Liver (tissue), 8 donors: ENCODE measurements at regions not wholly inside any gene's neighbourhood (a gene's known extent, or its start where the extent isn't known, plus 50 kb on each side); places are given as distances from the start of the nearest gene placed in this dataset.

Source experiments
- DNase-seq: peaks from one replicate; pipeline ENCODE4 v3.0.0-alpha.2; 2017; ENCODE audit warnings: low spot score
- H3K27ac ChIP-seq, 2 donors: one replicate each; pipeline ENCODE4 v1.7.0; 2013; ENCODE audit warnings: inconsistent platforms in 2 of 2, low read length in 2 of 2, control low read depth in 1 of 2, low read depth in 1 of 2, mild to moderate bottlenecking in 1 of 2
- H3K27me3 ChIP-seq, 4 donors: one replicate each; pipeline versions ENCODE4 v1.6.1 to v1.7.0; 2013; ENCODE audit warnings: low read length in 3 of 4, inconsistent platforms in 1 of 4, mild to moderate bottlenecking in 1 of 4, moderate library complexity in 1 of 4; ENCODE audit not compliant: control insufficient read depth in 4 of 4, insufficient read depth in 4 of 4
- H3K36me3 ChIP-seq, 4 donors: one replicate each; pipeline versions ENCODE4 v1.6.1 to v1.7.0; 2013; ENCODE audit warnings: low read length in 3 of 4, mild to moderate bottlenecking in 3 of 4, low read depth in 1 of 4, moderate library complexity in 1 of 4; ENCODE audit not compliant: control insufficient read depth in 4 of 4, insufficient read depth in 3 of 4
- H3K4me1 ChIP-seq, 4 donors: one replicate each; pipeline versions ENCODE4 v1.6.1 to v1.7.0; 2013; ENCODE audit warnings: low read length in 3 of 4, mild to moderate bottlenecking in 3 of 4, moderate library complexity in 1 of 4; ENCODE audit not compliant: control insufficient read depth in 4 of 4, insufficient read depth in 4 of 4
- H3K4me3 ChIP-seq, 3 donors: one replicate each; pipeline versions ENCODE4 v1.6.1 to v1.7.0; 2013; ENCODE audit warnings: low read length in 3 of 3, control low read depth in 1 of 3, low read depth in 1 of 3, mild to moderate bottlenecking in 1 of 3
- H3K9ac ChIP-seq, 2 donors: one replicate each; pipeline ENCODE4 v1.7.0; 2013; ENCODE audit warnings: low read length in 2 of 2, mild to moderate bottlenecking in 2 of 2, moderate library complexity in 2 of 2, control low read depth in 1 of 2, low read depth in 1 of 2
- H3K9me3 ChIP-seq, 4 donors: one replicate each; pipeline versions ENCODE4 v1.6.1 to v1.7.0; 2013; ENCODE audit warnings: low read length in 3 of 4; ENCODE audit not compliant: control insufficient read depth in 4 of 4
- EGR1 ChIP-seq, 2 donors: IDR thresholded peaks; 2 replicates each; pipeline ENCODE4 v1.6.1; 2016 to 2018; ENCODE audit warnings: antibody characterized with exemption in 2 of 2, low read depth in 2 of 2
- FOXA1 ChIP-seq: IDR thresholded peaks from 2 replicates; pipeline ENCODE4 v1.6.1; 2016; ENCODE audit warnings: antibody characterized with exemption
- FOXA2 ChIP-seq: IDR thresholded peaks from 2 replicates; pipeline ENCODE4 v1.6.1; 2016; ENCODE audit warnings: antibody characterized with exemption
- GABPA ChIP-seq, 2 donors: IDR thresholded peaks in 1 of 2; conservative IDR thresholded peaks in 1 of 2; 2 replicates each; pipeline ENCODE4 v1.6.1; 2016; ENCODE audit warnings: antibody characterized with exemption in 2 of 2, mild to moderate bottlenecking in 1 of 2, moderate library complexity in 1 of 2
- HNF4A ChIP-seq, 2 donors: conservative IDR thresholded peaks; 2 replicates each; pipeline ENCODE4 v1.6.1; 2016; ENCODE audit warnings: antibody characterized with exemption in 2 of 2, mild to moderate bottlenecking in 2 of 2
- HNF4G ChIP-seq: IDR thresholded peaks from 2 replicates; pipeline ENCODE4 v1.6.1; 2016; ENCODE audit warnings: antibody characterized with exemption
- JUND ChIP-seq, 2 donors: IDR thresholded peaks; 2 replicates each; pipeline ENCODE4 v1.6.1; 2016; ENCODE audit warnings: antibody characterized with exemption in 2 of 2
- MAX ChIP-seq: IDR thresholded peaks from 2 replicates; pipeline ENCODE4 v1.6.1; 2016; ENCODE audit warnings: antibody characterized with exemption
- NR2F2 ChIP-seq: IDR thresholded peaks from 2 replicates; pipeline ENCODE4 v1.6.1; 2016; ENCODE audit warnings: antibody characterized with exemption
- RAD21 ChIP-seq, 2 donors: IDR thresholded peaks; 2 replicates each; pipeline ENCODE4 v1.6.1; 2016; ENCODE audit warnings: antibody characterized with exemption in 2 of 2, mild to moderate bottlenecking in 2 of 2
- RXRA ChIP-seq, 2 donors: IDR thresholded peaks; 2 replicates each; pipeline ENCODE4 v1.6.1; 2017 to 2018; ENCODE audit warnings: antibody characterized with exemption in 2 of 2, mild to moderate bottlenecking in 1 of 2
- SP1 ChIP-seq: IDR thresholded peaks from 2 replicates; pipeline ENCODE4 v1.6.1; 2018; ENCODE audit warnings: antibody characterized with exemption, mild to moderate bottlenecking
- TAF1 ChIP-seq: conservative IDR thresholded peaks from 2 replicates; pipeline ENCODE4 v1.6.1; 2016; ENCODE audit warnings: antibody characterized with exemption, mild to moderate bottlenecking
- YY1 ChIP-seq: IDR thresholded peaks from 2 replicates; pipeline ENCODE4 v1.6.1; 2016; ENCODE audit warnings: antibody characterized with exemption, mild to moderate bottlenecking
- WGBS: extraction: QIAGEN DNeasy Blood & Tissue Kit; methylation state at CpG from one replicate; pipeline ENCODE4 v1.1.7; 2013; 5-methylcytosine and 5-hydroxymethylcytosine counted together
- TF ChIP-seq, protein P1 (sequence below): IDR thresholded peaks from 2 replicates; pipeline ENCODE4 v1.6.1; 2016; ENCODE audit warnings: antibody characterized with exemption, mild to moderate bottlenecking
- TF ChIP-seq, protein P2 (sequence below): IDR thresholded peaks from 2 replicates; pipeline ENCODE4 v1.6.1; 2016; ENCODE audit warnings: antibody characterized with exemption
- TF ChIP-seq, protein P3 (sequence below): IDR thresholded peaks from 2 replicates; pipeline ENCODE4 v1.6.1; 2016; ENCODE audit warnings: antibody characterized with exemption
- TF ChIP-seq, protein P4 (sequence below): fragments of 150-350 bp; IDR thresholded peaks from 2 replicates; pipeline ENCODE4 v1.5.1; 2017; ENCODE audit warnings: improper control_type of control experiment, low read depth, low read length; ENCODE audit not compliant: missing input control
- donor health status: healthy.
- donor health status: healthy.
- donor health status: healthy.
- donor health status: healthy.
- donor health status: healthy.

- TF ChIP-seq, protein P1, sequence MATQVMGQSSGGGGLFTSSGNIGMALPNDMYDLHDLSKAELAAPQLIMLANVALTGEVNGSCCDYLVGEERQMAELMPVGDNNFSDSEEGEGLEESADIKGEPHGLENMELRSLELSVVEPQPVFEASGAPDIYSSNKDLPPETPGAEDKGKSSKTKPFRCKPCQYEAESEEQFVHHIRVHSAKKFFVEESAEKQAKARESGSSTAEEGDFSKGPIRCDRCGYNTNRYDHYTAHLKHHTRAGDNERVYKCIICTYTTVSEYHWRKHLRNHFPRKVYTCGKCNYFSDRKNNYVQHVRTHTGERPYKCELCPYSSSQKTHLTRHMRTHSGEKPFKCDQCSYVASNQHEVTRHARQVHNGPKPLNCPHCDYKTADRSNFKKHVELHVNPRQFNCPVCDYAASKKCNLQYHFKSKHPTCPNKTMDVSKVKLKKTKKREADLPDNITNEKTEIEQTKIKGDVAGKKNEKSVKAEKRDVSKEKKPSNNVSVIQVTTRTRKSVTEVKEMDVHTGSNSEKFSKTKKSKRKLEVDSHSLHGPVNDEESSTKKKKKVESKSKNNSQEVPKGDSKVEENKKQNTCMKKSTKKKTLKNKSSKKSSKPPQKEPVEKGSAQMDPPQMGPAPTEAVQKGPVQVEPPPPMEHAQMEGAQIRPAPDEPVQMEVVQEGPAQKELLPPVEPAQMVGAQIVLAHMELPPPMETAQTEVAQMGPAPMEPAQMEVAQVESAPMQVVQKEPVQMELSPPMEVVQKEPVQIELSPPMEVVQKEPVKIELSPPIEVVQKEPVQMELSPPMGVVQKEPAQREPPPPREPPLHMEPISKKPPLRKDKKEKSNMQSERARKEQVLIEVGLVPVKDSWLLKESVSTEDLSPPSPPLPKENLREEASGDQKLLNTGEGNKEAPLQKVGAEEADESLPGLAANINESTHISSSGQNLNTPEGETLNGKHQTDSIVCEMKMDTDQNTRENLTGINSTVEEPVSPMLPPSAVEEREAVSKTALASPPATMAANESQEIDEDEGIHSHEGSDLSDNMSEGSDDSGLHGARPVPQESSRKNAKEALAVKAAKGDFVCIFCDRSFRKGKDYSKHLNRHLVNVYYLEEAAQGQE, result no peak
- TF ChIP-seq YY1 (no peak), HNF4G (no peak), JUND (IDR thresholded peaks at IDR 0.05) (no peak), MAX (no peak), EGR1 (IDR thresholded peaks at IDR 0.05; ENCODE audit: low read depth in 2 of 2) (no peak), GABPA (IDR thresholded peaks at IDR 0.05 in 1 of 2, conservative IDR thresholded peaks at IDR 0.05 in 1 of 2) (no peak), RXRA (IDR thresholded peaks at IDR 0.05) (no peak), RAD21 (IDR thresholded peaks at IDR 0.05) (no peak), NR2F2 (no peak), TAF1 (no peak), SP1 (no peak), FOXA2 (no peak), FOXA1 (no peak), HNF4A (conservative IDR thresholded peaks at IDR 0.05) (no peak)
- TF ChIP-seq, protein P2, sequence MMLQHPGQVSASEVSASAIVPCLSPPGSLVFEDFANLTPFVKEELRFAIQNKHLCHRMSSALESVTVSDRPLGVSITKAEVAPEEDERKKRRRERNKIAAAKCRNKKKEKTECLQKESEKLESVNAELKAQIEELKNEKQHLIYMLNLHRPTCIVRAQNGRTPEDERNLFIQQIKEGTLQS, result no peak
- TF ChIP-seq, protein P3, sequence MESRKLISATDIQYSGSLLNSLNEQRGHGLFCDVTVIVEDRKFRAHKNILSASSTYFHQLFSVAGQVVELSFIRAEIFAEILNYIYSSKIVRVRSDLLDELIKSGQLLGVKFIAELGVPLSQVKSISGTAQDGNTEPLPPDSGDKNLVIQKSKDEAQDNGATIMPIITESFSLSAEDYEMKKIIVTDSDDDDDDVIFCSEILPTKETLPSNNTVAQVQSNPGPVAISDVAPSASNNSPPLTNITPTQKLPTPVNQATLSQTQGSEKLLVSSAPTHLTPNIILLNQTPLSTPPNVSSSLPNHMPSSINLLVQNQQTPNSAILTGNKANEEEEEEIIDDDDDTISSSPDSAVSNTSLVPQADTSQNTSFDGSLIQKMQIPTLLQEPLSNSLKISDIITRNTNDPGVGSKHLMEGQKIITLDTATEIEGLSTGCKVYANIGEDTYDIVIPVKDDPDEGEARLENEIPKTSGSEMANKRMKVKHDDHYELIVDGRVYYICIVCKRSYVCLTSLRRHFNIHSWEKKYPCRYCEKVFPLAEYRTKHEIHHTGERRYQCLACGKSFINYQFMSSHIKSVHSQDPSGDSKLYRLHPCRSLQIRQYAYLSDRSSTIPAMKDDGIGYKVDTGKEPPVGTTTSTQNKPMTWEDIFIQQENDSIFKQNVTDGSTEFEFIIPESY, result no peak
- TF ChIP-seq, protein P4, sequence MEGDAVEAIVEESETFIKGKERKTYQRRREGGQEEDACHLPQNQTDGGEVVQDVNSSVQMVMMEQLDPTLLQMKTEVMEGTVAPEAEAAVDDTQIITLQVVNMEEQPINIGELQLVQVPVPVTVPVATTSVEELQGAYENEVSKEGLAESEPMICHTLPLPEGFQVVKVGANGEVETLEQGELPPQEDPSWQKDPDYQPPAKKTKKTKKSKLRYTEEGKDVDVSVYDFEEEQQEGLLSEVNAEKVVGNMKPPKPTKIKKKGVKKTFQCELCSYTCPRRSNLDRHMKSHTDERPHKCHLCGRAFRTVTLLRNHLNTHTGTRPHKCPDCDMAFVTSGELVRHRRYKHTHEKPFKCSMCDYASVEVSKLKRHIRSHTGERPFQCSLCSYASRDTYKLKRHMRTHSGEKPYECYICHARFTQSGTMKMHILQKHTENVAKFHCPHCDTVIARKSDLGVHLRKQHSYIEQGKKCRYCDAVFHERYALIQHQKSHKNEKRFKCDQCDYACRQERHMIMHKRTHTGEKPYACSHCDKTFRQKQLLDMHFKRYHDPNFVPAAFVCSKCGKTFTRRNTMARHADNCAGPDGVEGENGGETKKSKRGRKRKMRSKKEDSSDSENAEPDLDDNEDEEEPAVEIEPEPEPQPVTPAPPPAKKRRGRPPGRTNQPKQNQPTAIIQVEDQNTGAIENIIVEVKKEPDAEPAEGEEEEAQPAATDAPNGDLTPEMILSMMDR, result no peak
- peaks cover 0 to 1% (median 0%) of the 10 kb centered on the region in 4 donors for H3K9me3 ChIP-seq
- WGBS, result 76% methylated on average over 3 of the region's 3 CpGs
- H3K36me3 ChIP-seq, result no peaks in the 10 kb centered on the region
- no peak overlapping the region for H3K4me3 ChIP-seq
- no peaks in the 10 kb centered on the region for H3K4me1 ChIP-seq
- no peak overlapping the region for H3K27ac ChIP-seq
- peaks cover 0 to 9% (median 0%) of the 10 kb centered on the region in 4 donors for H3K27me3 ChIP-seq
- H3K9ac ChIP-seq, result no peak overlapping the region
- no peak for DNase-seq
Observed at GRCh38 chr6:8200255-8200654, 97.9 kb upstream of the EEF1E1 start.

GRCh38 chr6:8195714-8196102, 93.4 kb upstream of the EEF1E1 start:
- H3K9me3 ChIP-seq, result no peaks in the 10 kb centered on the region
- H3K36me3 ChIP-seq, result no peaks in the 10 kb centered on the region
- no peak overlapping the region for H3K9ac ChIP-seq
- no peaks in the 10 kb centered on the region for H3K4me1 ChIP-seq
- no peak overlapping the region for H3K4me3 ChIP-seq
- TF ChIP-seq, protein P1, result no peak
- no peak for DNase-seq
- 54% methylated on average over 4 of the region's 4 CpGs for WGBS
- H3K27ac ChIP-seq, result no peak overlapping the region
- peaks cover 0 to 2% (median 0%) of the 10 kb centered on the region in 4 donors for H3K27me3 ChIP-seq
